ENCODE measurements at regions not wholly inside any gene's neighbourhood (a gene's known extent, or its start where the extent isn't known, plus 50 kb on each side); places are given as distances from the start of the nearest gene placed in this dataset.

DNA sequence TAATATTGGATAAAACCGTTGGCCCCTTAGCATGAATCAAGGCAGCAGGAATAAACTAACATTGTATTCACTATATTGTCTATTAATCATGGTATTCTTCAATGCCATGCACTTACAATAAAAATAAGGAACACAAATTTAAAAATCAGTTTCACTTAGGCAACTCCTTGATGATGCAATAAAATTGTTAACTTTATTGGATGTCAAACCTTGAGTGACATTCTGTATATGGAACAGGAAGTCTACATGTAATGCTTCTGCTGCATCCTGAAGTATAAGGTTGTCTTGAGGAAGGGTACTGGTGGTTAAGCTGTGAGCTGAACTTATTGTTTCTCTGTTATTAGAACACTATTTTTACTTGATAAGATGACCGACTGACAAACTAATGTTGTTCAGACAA, 605.5 kb downstream of the SATB2 start:
- H3K9me3 ChIP-seq = no peaks in the 10 kb centered on the region
- intact Hi-C loops (cut with DNase I) = no loop called here
- DNase-seq = no peak
- WGBS, 2 donors = 80 to 89% methylated on average over 2 of the region's 2 CpGs
- no peaks in the 10 kb centered on the region for H3K4me1 ChIP-seq
- no peaks in the 10 kb centered on the region for H3K36me3 ChIP-seq
- no peaks in the 10 kb centered on the region for H3K27me3 ChIP-seq
- H3K27ac ChIP-seq = no peak overlapping the region
- H3K4me3 ChIP-seq = no peak overlapping the region
- TF ChIP-seq POLR2AphosphoS5 (IDR thresholded peaks at IDR 0.05) (no peak), POLR2A (IDR thresholded peaks at IDR 0.05) (no peak), EP300 (IDR thresholded peaks at IDR 0.05) (no peak)
- TF ChIP-seq, protein P1, sequence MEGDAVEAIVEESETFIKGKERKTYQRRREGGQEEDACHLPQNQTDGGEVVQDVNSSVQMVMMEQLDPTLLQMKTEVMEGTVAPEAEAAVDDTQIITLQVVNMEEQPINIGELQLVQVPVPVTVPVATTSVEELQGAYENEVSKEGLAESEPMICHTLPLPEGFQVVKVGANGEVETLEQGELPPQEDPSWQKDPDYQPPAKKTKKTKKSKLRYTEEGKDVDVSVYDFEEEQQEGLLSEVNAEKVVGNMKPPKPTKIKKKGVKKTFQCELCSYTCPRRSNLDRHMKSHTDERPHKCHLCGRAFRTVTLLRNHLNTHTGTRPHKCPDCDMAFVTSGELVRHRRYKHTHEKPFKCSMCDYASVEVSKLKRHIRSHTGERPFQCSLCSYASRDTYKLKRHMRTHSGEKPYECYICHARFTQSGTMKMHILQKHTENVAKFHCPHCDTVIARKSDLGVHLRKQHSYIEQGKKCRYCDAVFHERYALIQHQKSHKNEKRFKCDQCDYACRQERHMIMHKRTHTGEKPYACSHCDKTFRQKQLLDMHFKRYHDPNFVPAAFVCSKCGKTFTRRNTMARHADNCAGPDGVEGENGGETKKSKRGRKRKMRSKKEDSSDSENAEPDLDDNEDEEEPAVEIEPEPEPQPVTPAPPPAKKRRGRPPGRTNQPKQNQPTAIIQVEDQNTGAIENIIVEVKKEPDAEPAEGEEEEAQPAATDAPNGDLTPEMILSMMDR (IDR thresholded peaks at IDR 0.05) = no peak

DNA sequence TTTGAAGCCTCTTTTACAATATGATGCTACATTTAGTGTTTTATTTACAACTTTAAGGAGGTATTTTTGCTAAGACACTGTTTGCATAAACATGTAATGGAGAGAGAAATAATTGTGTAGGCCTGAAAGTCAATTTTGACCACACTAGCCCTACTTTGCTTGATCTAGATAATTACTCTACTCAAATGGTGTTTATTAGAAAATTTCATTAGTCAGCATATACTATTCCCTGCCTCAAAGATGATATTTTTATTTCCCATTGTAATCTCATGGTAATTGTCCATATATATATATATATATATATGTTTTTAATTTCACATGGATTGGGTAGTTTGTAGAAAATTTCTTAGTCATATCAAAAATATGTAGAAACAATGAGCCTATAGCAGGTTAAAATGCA, 632.2 kb downstream of the SATB2 start:
- Histone ChIP-seq H3K4me3 (no peak overlapping the region), H3K4me1 (no peaks in the 10 kb centered on the region), H3K36me3 (no peaks in the 10 kb centered on the region), H3K9me3 (no peaks in the 10 kb centered on the region), H3K27me3 (no peaks in the 10 kb centered on the region), H3K27ac (no peak overlapping the region)
- no peak for DNase-seq
- intact Hi-C loops (cut with DNase I) = no loop called here
- no peak for TF ChIP-seq POLR2A (IDR thresholded peaks at IDR 0.05)
- TF ChIP-seq, protein P1 (IDR thresholded peaks at IDR 0.05) = no peak
- no peak for TF ChIP-seq EP300 (IDR thresholded peaks at IDR 0.05)
- TF ChIP-seq POLR2AphosphoS5 (IDR thresholded peaks at IDR 0.05) = no peak

DNA sequence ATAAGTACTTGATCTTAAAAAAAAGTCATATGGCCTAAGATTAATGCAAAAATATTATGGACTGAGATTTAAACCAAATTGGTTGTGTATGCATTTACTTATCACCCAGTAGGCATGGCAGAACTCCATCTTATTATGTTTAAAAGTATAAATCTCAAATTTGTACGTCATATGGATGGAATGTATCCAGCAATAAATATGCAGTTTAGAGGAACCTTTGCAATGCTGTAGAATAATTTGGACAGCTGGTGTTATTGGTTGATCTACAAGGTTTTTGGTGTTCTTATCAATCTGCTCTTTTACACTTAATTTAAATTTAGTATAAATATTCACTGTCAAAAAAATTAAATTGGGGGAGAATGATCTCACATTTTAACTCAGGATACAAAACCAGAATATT, 640.2 kb downstream of the SATB2 start:
- H3K9me3 ChIP-seq = no peaks in the 10 kb centered on the region
- H3K4me3 ChIP-seq = no peak overlapping the region
- intact Hi-C loops (cut with DNase I) = no loop called here
- no peaks in the 10 kb centered on the region for H3K27me3 ChIP-seq
- 25 to 60% methylated on average over 1 of the region's 1 CpG for WGBS, 2 donors
- no peaks in the 10 kb centered on the region for H3K36me3 ChIP-seq
- DNase-seq = no peak
- H3K4me1 ChIP-seq = no peaks in the 10 kb centered on the region
- H3K27ac ChIP-seq = no peak overlapping the region
- TF ChIP-seq POLR2AphosphoS5 (IDR thresholded peaks at IDR 0.05) (no peak), POLR2A (IDR thresholded peaks at IDR 0.05) (no peak), EP300 (IDR thresholded peaks at IDR 0.05) (no peak)
- TF ChIP-seq, protein P1 (IDR thresholded peaks at IDR 0.05) = no peak

DNA sequence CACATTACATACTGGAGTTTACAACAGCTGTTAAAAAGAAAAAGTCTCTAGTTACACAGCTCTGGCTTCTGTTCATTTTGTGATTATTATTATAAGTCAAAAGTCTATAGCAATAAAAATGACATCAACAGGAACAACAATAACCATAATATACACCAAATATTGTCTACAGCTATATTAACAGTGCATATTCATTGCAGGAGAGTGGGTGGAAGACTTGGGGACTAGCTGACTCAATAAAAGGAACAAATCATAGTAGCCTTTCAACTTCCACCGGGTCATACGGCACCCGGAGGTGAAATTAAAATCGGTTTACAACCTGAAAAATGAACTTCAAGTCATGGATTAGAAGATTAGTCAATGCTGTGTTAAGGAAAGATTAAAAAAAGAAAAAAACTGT, 642.1 kb downstream of the SATB2 start:
- Histone ChIP-seq H3K4me3 (no peak overlapping the region), H3K27me3 (no peaks in the 10 kb centered on the region), H3K27ac (no peak overlapping the region), H3K4me1 (no peaks in the 10 kb centered on the region), H3K36me3 (no peaks in the 10 kb centered on the region), H3K9me3 (no peaks in the 10 kb centered on the region)
- DNase-seq = no peak
- TF ChIP-seq POLR2AphosphoS5 (IDR thresholded peaks at IDR 0.05) (no peak), POLR2A (IDR thresholded peaks at IDR 0.05) (no peak), EP300 (IDR thresholded peaks at IDR 0.05) (no peak)
- TF ChIP-seq, protein P1 (IDR thresholded peaks at IDR 0.05) = no peak
- WGBS, 2 donors = 18 to 66% methylated on average over 4 of the region's 4 CpGs
- intact Hi-C loops (cut with DNase I) = no loop called here

DNA sequence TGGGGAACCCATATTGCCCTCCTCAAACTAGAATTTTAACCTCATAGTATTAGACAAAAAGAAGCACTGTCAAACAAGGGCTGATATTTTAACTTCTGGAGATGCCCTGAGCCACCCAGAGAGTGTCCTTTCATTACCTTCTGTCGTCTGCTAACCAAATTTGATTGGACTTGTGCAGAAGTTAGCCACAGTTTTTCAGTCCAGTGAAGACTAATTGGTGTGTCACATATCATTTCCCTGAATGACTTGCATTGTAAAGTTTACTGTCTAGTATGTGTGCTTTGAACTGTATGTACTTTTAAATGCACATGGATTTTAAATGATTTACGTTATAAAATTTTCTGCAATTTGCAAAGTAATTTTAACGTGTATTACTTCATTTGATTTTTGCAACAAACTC, 646.5 kb downstream of the SATB2 start:
- no peak for TF ChIP-seq EP300 (IDR thresholded peaks at IDR 0.05)
- TF ChIP-seq POLR2AphosphoS5 (IDR thresholded peaks at IDR 0.05) = no peak
- TF ChIP-seq, protein P1 (IDR thresholded peaks at IDR 0.05) = no peak
- TF ChIP-seq POLR2A (IDR thresholded peaks at IDR 0.05) = no peak
- DNase-seq = no peak
- intact Hi-C loops (cut with DNase I) = no loop called here
- H3K27me3 ChIP-seq = no peaks in the 10 kb centered on the region
- H3K4me3 ChIP-seq = no peak overlapping the region
- WGBS, 2 donors = 12 to 59% methylated on average over 3 of the region's 3 CpGs
- no peaks in the 10 kb centered on the region for H3K9me3 ChIP-seq
- H3K4me1 ChIP-seq = no peaks in the 10 kb centered on the region
- H3K36me3 ChIP-seq = no peaks in the 10 kb centered on the region
- no peak overlapping the region for H3K27ac ChIP-seq

Data from sigmoid colon (tissue), 6 donors.